Omental fat pad (tissue), 3 donors: ENCODE measurements at regions not wholly inside any gene's neighbourhood (a gene's known extent, or its start where the extent isn't known, plus 50 kb on each side); places are given as distances from the start of the nearest gene placed in this dataset.

Source experiments
- ATAC-seq: fragments of 150-250 bp; one replicate; pipeline ENCODE4 v1.9.1; 2016; ENCODE audit warnings: mild to moderate bottlenecking, moderate library complexity; ENCODE audit not compliant: low FRiP score
- DNase-seq: peaks from one replicate; pipeline ENCODE4 v3.0.0-alpha.2; 2019; ENCODE audit warnings: low spot score
- TF ChIP-seq, protein P1 (sequence below), 3 donors: fragments of 450-650 bp; IDR thresholded peaks; one replicate each; pipeline ENCODE4 v1.5.1; 2016 to 2017; ENCODE audit warnings: antibody characterized with exemption in 3 of 3, mild to moderate bottlenecking in 3 of 3, moderate library complexity in 2 of 3

DNA sequence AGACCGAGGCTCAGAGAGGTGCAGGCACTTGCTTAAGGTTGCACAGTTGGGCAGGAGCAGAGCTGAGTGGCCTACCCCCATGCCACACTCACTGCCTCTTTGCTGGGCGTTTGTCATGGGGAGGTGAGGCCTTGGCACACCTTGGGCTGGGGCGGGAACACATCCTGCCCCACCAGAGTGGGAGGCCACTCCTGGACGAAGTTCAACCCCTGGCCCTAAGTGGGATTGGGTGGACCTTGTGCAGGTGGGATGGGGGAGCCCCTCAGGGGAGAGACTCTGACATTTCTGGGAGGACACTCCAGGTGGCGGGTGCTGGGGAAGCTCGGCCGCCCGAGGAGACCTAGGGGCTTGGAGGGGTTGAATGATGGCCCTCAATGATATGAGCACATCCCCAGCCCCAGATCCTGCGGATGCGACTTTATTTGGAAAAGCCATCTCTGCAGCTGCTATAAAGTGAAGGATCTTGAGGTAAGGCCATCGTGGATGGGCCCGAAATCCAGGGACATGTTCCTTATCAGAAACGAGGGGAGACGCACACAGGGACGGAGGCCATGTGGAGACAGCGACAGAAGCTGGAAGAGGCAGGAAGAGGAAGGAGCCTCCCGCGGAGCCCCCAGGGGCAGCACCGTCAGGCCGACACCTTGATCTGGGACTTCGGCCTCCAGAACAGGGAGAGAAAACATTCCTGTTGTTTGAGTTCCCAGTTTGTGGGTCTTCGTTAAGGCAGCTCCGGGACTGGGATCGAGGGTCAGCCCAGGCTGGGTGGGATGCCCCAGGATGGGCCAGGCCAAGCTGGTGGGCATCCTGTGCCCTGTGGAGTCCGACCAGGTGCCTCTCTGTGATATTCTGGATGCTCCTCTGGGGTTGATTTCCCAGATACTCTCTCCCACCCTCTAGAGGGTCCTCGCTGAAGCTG is 111.6 kb upstream of the LRPAP1 start:
- no peak for DNase-seq
- ATAC-seq = no peak
- TF ChIP-seq, protein P1, sequence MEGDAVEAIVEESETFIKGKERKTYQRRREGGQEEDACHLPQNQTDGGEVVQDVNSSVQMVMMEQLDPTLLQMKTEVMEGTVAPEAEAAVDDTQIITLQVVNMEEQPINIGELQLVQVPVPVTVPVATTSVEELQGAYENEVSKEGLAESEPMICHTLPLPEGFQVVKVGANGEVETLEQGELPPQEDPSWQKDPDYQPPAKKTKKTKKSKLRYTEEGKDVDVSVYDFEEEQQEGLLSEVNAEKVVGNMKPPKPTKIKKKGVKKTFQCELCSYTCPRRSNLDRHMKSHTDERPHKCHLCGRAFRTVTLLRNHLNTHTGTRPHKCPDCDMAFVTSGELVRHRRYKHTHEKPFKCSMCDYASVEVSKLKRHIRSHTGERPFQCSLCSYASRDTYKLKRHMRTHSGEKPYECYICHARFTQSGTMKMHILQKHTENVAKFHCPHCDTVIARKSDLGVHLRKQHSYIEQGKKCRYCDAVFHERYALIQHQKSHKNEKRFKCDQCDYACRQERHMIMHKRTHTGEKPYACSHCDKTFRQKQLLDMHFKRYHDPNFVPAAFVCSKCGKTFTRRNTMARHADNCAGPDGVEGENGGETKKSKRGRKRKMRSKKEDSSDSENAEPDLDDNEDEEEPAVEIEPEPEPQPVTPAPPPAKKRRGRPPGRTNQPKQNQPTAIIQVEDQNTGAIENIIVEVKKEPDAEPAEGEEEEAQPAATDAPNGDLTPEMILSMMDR (IDR thresholded peaks at IDR 0.05) = no peak

DNA sequence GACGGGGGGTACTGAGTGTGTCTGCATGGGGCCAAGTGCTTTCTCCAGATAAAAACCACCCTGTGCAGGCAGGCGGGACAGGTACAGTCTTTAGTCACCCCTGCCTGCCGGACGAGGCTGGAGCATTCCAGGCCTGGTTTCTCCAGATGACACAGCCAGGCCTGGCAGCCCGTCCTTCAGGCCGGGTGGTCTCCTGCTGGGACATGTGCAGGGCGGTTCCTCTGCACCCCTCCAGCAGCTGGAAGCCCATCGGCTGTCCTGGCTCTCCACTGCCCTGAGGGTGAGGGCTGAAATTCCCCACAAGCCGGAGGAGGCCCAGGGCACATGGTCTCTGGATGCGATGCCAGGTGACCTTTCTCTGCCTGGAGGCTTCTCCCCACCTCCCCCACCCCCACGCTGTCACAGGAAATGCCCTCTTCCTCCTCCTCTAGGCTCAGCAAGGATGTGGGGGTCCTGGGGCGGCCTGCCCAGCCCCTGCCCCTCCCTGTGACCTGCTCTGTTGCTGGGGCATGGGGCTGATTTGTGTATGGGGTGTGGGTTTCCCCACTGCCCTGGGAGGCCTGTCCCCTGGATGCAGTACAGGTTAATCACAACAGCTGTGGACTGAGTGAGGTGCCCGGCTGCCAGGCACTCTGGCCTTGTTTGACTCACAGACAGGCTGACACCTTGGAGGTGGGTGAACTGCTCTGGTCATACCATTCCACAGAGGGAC is 110.7 kb upstream of the LRPAP1 start:
- no peak for ATAC-seq
- no peak for DNase-seq
- TF ChIP-seq, protein P1 (IDR thresholded peaks at IDR 0.05) = no peak

DNA sequence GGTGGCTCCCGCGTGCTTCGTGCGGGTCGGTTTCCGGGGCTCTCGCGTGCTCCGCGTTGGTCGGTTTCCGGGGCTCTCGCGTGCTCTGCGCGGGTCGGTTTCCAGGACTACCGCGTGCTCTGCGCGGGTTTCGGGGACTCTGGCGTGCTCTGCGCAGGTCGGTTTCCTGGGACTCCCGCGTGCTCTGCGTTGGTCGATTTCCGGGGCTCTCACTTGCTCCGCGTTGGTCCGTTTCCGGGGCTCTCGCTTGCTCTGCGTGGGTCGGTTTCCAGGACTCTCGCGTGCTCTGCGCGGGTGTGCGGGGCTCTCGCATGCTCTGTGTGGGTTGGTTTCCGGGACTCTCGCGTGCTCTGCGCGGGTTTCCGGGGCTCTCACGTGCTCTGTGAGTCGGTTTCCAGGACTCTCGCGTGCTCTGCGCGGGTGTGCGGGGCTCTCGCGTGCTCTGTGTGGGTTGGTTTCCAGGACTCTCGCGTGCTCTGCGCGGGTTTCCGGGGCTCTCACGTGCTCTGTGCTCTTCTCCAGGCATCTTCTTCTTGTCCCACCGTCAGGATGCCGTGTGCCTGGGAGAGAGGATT is 109.9 kb upstream of the LRPAP1 start:
- ATAC-seq (no peak), DNase-seq (no peak)
- TF ChIP-seq, protein P1 (IDR thresholded peaks at IDR 0.05) = no peak

DNA sequence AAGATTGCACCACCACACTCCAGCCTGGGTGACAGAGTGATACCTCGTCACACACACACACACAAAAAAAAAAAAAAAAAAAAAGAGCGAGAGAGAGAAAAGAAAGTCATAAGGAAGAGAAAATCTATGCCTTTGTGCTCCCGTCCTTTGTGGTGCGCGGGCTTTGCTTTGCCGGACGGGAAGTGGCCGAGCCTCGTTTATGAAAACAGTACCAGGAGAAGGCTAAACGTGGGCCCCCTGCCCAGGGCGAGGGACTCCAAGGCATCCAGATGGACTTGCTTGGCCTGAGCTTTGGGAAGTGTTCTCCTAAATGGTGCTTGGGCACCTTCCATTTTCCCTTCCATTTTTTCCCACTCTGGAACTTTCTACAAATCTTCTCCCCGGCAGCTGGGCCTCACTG is 109.3 kb upstream of the LRPAP1 start:
- no peak for ATAC-seq
- DNase-seq = no peak

DNA sequence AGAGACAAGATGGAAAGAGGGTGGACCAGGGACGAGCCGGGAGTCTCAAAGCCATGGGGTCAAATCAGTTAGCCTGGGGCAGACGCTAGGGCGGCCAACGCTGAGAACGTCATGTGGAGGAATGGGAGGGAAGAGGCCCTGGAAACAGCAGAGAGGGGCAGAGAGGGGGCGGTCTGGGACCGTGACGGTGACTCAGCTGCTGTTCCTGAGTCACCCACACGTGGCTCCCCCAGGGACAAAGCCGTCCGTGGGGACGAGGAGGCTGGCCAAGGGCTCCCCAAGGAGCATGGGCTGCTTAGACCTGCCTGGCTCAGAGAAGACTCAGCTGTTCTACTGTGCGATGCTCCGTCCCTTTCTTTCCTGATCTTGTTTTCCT is 108.4 kb upstream of the LRPAP1 start:
- no peak for ATAC-seq
- TF ChIP-seq, protein P1 (IDR thresholded peaks at IDR 0.05) = no peak
- DNase-seq = no peak

More for the DNA sequence above, 109.3 kb upstream of the LRPAP1 start:
- TF ChIP-seq, protein P1 (IDR thresholded peaks at IDR 0.05) = no peak

DNA sequence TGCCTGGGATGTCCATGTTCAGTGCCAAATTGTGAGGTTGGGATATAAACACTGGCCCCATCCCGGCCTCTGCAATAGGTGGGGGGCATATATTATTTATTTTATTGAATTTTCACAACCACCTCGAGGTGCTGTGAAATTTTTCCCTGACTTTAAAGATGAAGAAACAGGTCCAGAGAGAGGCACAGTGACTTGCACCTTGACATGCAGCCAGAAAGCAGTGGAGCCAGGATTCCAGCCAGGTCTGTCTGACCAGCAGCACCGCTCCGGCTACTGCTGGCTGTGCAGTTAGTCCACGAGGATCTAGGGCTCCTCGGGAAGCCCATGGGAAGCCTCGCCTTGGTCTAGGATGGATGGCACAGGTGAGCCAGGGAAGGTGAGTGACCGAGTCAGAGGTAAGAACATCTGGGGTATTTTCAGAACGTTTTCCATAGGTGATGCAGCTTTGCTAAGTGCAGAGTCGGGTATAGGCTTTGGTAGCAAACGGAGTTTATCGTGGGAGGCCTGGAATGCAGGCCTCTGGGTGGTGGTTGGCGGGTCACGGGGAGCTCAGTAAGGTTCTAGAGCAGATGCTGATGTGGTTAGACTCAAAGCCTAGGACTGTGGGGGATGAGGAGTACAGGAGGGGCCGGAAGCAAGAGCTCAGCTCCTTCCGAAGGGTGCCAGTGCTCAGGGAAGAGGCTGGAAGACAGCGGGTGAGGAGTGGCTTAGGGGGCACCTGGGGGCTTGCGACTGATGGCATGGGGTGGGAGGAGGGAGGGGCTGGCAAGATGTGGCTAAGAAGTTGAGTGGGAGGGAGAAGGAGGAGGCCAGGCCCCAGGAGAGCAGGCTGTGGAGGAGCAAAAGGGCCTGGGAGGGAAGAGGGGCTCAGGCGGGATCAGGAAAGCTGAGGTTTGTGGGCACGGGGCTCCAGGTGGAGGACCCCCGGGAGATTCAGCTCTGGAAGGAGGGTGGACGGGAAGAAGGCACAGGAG is 107.7 kb upstream of the LRPAP1 start:
- no peak for ATAC-seq
- DNase-seq = no peak
- TF ChIP-seq, protein P1 (IDR thresholded peaks at IDR 0.05) = no peak
